Transverse colon (tissue), 4 donors: ENCODE measurements at regions not wholly inside any gene's neighbourhood (a gene's known extent, or its start where the extent isn't known, plus 50 kb on each side); places are given as distances from the start of the nearest gene placed in this dataset.

Experiments used
- DNase-seq: peaks from one replicate; pipeline ENCODE4 v3.0.0-alpha.2; 2019
- H3K27ac ChIP-seq, 4 donors: fragments of 200-600 bp; sonication (generic); 2 replicates each; pipeline ENCODE4 v1.5.1; 2016 to 2018; ENCODE audit warnings: inconsistent platforms in 4 of 4
- H3K27me3 ChIP-seq: fragments of 200-600 bp; sonication (generic); 2 replicates; pipeline ENCODE4 v1.5.1; 2017; ENCODE audit warnings: inconsistent platforms
- H3K36me3 ChIP-seq, 4 donors: fragments of 200-600 bp; sonication (generic); 2 replicates each; pipeline ENCODE4 v1.5.1; 2017 to 2019; ENCODE audit warnings: inconsistent platforms in 4 of 4
- H3K4me1 ChIP-seq, 4 donors: fragments of 200-600 bp; sonication (generic); 2 replicates each; pipeline ENCODE4 v1.5.1; 2017 to 2020; ENCODE audit warnings: inconsistent platforms in 4 of 4
- H3K4me3 ChIP-seq, 4 donors: fragments of 200-600 bp; sonication (generic); 1 replicate in 1 of 4; 2 replicates in 3 of 4; pipeline versions ENCODE4 v1.5.1 to v1.6.1; 2017 to 2019; ENCODE audit warnings: inconsistent platforms in 4 of 4
- H3K9me3 ChIP-seq, 2 donors: fragments of 200-600 bp; sonication (generic); 2 replicates each; pipeline ENCODE4 v1.5.1; 2017 to 2019; ENCODE audit warnings: inconsistent platforms in 2 of 2
- CTCF ChIP-seq, 5 experiments: fragments of 200-600 bp in 3 of 5; fragments of 450-650 bp in 2 of 5; sonication (generic) in 3 of 5; IDR thresholded peaks; 1 replicate in 2 of 5; 2 replicates in 3 of 5; pipeline ENCODE4 v1.5.1; 2016 to 2017; ENCODE audit warnings: antibody characterized with exemption in 5 of 5, inconsistent platforms in 3 of 5, mild to moderate bottlenecking in 2 of 5, moderate library complexity in 1 of 5
- EP300 ChIP-seq: sonication (generic); formaldehyde crosslinking; IDR thresholded peaks from one replicate; pipeline ENCODE4 v1.6.1; 2017; ENCODE audit warnings: antibody characterized with exemption, low read depth
- POLR2A ChIP-seq: fragments of 450-650 bp; IDR thresholded peaks from one replicate; pipeline ENCODE4 v1.6.1; 2016; ENCODE audit warnings: antibody characterized with exemption, mild to moderate bottlenecking, moderate library complexity
- POLR2AphosphoS5 ChIP-seq, 3 donors: sonication (generic); formaldehyde crosslinking; IDR thresholded peaks; one replicate each; pipeline ENCODE4 v1.6.1; 2016; ENCODE audit warnings: antibody characterized with exemption in 3 of 3
- WGBS, 2 donors: methylation state at CpG; one replicate each; pipeline ENCODE4 v1.1.5; 2018; ENCODE audit warnings: low coverage in 1 of 2; 5-methylcytosine and 5-hydroxymethylcytosine counted together
- in situ Hi-C, 4 donors: fragments of 200-750 bp; cut with MboI; loops; one replicate each; pipeline versions ENCODE4 v1.15.0 to v1.15.1; 2017; ENCODE audit warnings: low sequenced_read_pairs in 3 of 4, low pct_ligation_motif_present in 1 of 4, low pct_unique_long_range_greater_than_20kb in 1 of 4
- intact Hi-C: fragments of 100-400 bp; cut with DNase I; formaldehyde crosslinking; loops from one replicate; pipeline ENCODE4 v1.15.1; 2023; ENCODE audit warnings: low total_unique reads

- no peaks in the 10 kb centered on the region for H3K36me3 ChIP-seq
- H3K27me3 ChIP-seq, result no peaks in the 10 kb centered on the region
- no peak overlapping the region for H3K27ac ChIP-seq
- H3K4me1 ChIP-seq, result no peaks in the 10 kb centered on the region
- 63 to 83% methylated on average over 2 of the region's 2 CpGs for WGBS, 2 donors
- no peak overlapping the region for H3K4me3 ChIP-seq
- no peak for DNase-seq
- intact Hi-C loops, result no loop called here
- H3K9me3 ChIP-seq, result peaks cover 12 to 17% of the 10 kb centered on the region in 2 donors
- in situ Hi-C loops, result no loop called here
- TF ChIP-seq POLR2A, result no peak
- no peak for TF ChIP-seq EP300
- TF ChIP-seq POLR2AphosphoS5 (IDR thresholded peaks at IDR 0.05), result no peak
- no peak for TF ChIP-seq CTCF (IDR thresholded peaks at IDR 0.05)
Measured at GRCh38 chr12:76199808-76200207, 115.3 kb upstream of the NAP1L1 start.

GRCh38 chr12:76198839-76199238 lies 114.4 kb upstream of the NAP1L1 start:
- H3K4me3 ChIP-seq, result no peak overlapping the region
- no peak overlapping the region for H3K27ac ChIP-seq
- no peaks in the 10 kb centered on the region for H3K4me1 ChIP-seq
- H3K9me3 ChIP-seq, result peaks cover 12 to 17% of the 10 kb centered on the region in 2 donors
- no peak for TF ChIP-seq POLR2A
- TF ChIP-seq POLR2AphosphoS5 (IDR thresholded peaks at IDR 0.05), result no peak
- H3K27me3 ChIP-seq, result no peaks in the 10 kb centered on the region
- in situ Hi-C loops (no loop called here), intact Hi-C loops (no loop called here)
- 96% methylated on average over 1 of the region's 1 CpG; no CpG with 5 or more reads in 1 of the 2 donors for WGBS, 2 donors
- H3K36me3 ChIP-seq, result no peaks in the 10 kb centered on the region
- DNase-seq, result no peak

GRCh38 chr12:76197283-76197682 lies 112.8 kb upstream of the NAP1L1 start:
- Histone ChIP-seq H3K27ac (no peak overlapping the region), H3K36me3 (no peaks in the 10 kb centered on the region), H3K9me3 (peaks cover 12 to 17% of the 10 kb centered on the region in 2 donors), H3K27me3 (no peaks in the 10 kb centered on the region), H3K4me1 (no peaks in the 10 kb centered on the region), H3K4me3 (no peak overlapping the region)
- WGBS, 2 donors, result 70 to 87% methylated on average over 5 of the region's 5 CpGs
- in situ Hi-C loops, result no loop called here
- no peak for TF ChIP-seq CTCF (IDR thresholded peaks at IDR 0.05)
- no peak for TF ChIP-seq POLR2AphosphoS5 (IDR thresholded peaks at IDR 0.05)
- no peak for TF ChIP-seq POLR2A
- no peak for TF ChIP-seq EP300
- intact Hi-C loops, result no loop called here
- DNase-seq, result no peak

- Histone ChIP-seq H3K27ac (no peak overlapping the region), H3K4me1 (no peaks in the 10 kb centered on the region), H3K9me3 (peaks cover 12 to 17% of the 10 kb centered on the region in 2 donors), H3K4me3 (no peak overlapping the region), H3K27me3 (no peaks in the 10 kb centered on the region), H3K36me3 (no peaks in the 10 kb centered on the region)
- in situ Hi-C loops (no loop called here), intact Hi-C loops (no loop called here)
- TF ChIP-seq CTCF (IDR thresholded peaks at IDR 0.05) (no peak), POLR2AphosphoS5 (IDR thresholded peaks at IDR 0.05) (no peak), EP300 (no peak), POLR2A (no peak)
- WGBS, 2 donors, result 75% methylated on average over 1 of the region's 1 CpG; no CpG with 5 or more reads in 1 of the 2 donors
- no peak for DNase-seq
Measured at GRCh38 chr12:76195920-76196319, 111.4 kb upstream of the NAP1L1 start.

GRCh38 chr12:76194724-76195123 lies 110.2 kb upstream of the NAP1L1 start:
- no peak overlapping the region for H3K27ac ChIP-seq
- DNase-seq, result no peak
- no peaks in the 10 kb centered on the region for H3K4me1 ChIP-seq
- intact Hi-C loops, result no loop called here
- peaks cover 11 to 13% of the 10 kb centered on the region in 2 donors for H3K9me3 ChIP-seq
- H3K27me3 ChIP-seq, result no peaks in the 10 kb centered on the region
- H3K36me3 ChIP-seq, result no peaks in the 10 kb centered on the region
- in situ Hi-C loops, result no loop called here
- no peak for TF ChIP-seq EP300
- H3K4me3 ChIP-seq, result no peak overlapping the region
